Stimulated activated naive CD4-positive, alpha-beta T cell (primary cell): ENCODE measurements at regions not wholly inside any gene's neighbourhood (a gene's known extent, or its start where the extent isn't known, plus 50 kb on each side); places are given as distances from the start of the nearest gene placed in this dataset.

Experiments used
- DNase-seq, 6 experiments: peaks; one replicate each; lab custom pipeline; 2025; lab: John Stamatoyannopoulos, UW

DNA sequence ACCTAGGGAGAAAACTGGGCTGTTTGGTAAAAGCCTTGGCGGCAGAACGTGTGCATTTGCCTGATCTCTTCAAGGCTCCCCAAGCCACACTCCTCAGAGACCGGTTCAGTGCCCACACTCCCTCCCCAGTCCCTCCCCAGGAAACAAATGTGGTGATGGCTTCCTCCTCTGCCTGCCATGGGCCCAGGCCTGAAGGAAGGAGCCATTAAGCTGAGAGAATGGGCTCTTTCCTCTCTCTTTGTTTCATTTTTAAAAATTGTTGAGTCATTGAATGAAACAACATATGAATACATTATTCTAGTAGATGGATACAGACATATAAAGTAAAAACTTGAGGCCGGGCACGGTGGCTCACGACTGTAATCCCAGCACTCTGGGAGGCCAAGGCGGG lies 50.6 kb upstream of the YWHAQ start:
- no peak for DNase-seq

DNA sequence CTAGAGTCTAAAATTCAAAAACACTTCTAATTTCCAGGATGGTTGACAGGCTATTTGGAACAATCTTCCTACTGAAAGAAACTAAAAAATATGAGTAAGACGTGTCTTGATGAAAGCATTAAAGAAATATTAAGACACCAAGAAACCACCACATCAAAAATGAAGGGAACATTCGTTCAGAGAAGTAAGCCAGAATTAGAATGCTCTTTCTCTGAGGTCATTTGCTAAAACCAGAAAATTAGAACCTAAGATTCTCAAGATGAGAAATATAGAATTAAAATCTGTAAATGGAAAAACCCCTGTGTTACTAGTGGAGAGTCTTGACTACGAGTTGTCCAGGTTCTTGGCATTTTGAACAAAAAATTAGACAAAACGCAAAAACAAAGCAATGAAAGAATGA lies 54.8 kb upstream of the YWHAQ start:
- DNase-seq = no peak

DNA sequence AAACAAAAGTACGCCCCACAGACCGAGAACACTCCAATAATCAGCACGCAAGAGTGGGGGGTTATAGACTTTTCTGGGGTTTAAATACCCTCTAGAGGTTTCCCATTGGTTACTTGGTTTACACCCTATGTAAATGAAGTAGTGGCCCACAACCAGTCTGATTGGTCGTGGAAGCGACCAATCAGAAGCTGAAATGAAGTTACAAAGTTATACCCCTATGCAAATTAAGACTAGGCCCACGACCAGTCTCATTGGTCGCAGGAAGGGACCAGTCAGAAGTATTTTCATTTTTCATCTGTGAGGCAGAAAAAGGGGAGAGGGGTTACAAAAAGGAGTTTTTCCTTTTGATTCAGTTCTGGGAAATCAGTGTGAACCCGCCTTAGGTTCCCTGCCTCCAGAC lies 55.3 kb upstream of the YWHAQ start:
- no peak for DNase-seq

DNA sequence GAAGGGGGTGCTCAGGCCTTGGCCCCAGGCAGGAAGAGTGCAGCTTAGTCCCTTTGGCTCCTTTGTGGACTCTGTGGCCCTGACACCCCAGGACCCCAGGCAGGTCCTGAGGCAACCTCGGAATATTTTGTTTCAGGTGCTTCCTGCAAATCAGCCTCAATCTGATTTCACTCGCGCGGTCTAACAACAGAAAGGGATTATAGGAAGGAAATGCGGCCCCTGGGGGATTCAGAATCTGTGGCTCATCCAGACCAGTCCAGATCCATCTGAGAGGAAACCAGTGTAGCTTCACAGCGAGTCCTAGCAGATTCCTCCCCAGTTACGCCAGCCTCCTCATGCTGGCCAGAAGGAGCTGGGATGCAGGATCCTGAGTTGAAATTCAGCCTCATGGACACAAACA lies 59.5 kb upstream of the YWHAQ start:
- no peak for DNase-seq

DNA sequence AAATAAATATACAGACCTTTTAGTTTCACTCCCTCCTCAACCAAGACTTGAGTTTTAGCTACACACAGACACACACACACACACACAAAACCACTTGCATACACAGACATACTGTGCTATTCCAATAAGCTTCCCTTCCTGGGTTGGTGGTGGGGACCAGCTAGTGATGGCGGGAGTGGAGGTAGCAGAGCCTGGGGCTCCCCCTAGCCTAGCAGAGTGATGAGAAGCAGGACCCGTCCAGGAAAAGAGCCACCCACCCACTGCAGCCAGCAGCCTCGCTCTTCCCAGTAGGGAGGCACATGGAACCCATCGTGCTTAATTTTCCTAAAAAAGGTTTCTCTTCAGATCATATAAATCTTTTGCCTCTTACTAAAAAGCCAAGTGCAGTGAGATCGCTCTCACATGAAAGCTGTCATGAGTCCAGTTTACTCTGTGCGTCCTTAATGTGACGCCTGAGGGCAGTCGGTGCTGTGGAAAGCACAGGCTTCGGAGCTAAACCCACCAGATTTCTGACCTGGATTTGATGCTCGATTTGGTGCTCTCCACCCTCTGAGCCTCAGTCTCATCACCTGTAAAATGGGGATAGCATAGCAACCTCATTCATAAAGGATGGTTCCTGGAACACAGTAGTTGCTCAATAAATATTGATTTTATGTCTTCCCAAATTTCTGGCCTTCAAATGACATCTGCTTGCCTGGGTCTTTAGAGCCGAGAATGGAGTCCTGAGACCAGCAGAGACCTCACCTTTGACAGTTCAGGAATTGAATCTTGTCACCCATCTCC lies 60.1 kb upstream of the YWHAQ start:
- DNase-seq = no peak

DNA sequence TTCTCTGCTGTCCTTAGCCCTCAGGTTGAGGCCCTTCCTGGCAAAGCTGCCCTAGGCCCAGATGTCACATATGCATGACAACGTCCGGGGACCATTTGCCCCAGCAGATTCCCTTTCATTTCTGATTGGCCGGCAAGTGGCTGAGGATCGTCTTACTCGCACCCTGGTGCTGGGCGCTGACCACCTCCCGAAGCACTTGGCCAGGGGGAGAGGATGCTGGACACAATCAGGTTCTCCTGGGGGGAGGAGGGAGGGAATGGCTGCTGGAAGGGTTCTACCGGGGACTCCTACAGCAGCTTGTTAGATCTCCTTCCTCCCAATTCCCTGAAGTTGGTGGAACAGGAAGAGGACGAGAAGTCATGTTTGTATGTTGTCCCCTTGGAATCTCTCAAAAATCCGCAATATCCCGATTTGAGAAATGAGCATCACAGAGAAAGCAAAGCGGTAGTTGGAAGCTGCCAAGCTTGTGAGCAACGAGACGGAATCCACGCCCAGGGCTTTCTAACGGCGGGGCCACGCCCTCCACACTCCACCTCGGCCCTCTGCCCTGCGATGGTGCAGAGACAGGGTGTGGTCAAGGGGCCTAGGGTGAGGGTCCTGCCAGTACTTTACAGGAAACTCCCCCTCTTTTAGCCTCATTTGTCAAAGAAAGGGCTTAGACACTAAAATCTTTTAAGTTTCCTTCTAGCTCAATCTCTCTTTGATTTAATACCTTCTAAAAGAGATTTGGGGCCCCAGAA lies 61.8 kb upstream of the YWHAQ start:
- DNase-seq = no peak

DNA sequence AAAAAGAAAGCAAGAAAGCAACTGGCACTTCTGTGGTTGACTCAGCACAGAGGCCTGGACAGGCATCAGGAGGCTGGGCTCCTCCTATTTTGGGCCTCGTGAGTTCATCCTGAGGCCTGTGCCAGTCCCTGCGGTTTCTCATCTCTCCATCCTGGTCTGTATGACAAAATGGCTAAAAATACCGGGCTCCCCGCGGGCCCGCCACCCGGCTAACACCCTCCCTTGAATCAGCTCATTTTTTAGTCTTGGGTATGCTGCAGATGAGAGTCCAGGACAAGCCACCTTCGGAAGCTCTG lies 62.3 kb upstream of the YWHAQ start:
- DNase-seq = no peak

DNA sequence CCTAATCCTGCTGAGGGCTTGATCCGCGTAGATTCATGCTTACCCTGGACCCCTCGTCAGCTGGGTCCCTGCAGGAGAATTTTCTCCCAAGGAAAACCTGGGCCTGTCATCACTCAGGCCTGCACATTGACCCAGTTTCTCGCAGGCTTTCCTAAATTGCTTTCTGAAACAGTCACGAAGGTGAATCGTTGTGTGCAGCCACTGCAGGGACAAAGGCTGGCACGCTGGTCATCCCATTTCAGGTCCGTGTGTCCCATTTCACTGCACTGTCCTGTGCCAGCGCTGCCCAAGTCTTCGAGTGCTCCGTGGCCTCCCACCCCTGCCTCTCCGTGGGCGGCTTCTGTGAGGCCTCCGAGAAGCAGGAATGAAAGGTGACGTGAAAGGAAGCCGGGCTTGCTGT lies 62.8 kb upstream of the YWHAQ start:
- DNase-seq = no peak

DNA sequence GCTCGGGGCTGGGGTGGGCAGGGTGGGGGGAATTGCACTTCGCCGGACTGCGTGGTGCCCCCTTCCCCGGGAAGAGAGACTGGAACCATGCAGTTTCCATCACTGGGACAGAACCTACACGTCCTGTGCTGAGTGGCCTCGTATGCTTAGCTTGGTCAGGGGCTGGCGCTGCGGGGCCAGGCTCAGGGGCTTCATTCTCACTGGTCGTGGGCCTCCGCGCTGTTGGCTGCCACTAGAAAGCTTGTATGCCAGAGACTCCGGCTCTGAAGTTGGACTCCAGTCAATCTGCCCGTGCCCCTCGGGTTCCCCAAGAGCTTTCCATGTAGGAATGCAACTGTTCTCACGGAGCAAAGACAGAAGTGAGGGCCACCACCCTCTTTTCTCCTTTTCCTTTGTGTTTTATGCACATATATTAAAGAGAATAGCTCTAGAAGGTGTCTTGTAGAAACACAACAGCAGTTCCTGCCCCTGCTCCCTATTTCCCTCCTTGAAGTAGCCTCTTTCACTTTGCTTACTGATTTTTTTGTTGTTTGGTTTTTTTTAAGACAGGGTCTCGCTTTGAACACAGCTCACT lies 64.0 kb upstream of the YWHAQ start:
- DNase-seq = no peak

DNA sequence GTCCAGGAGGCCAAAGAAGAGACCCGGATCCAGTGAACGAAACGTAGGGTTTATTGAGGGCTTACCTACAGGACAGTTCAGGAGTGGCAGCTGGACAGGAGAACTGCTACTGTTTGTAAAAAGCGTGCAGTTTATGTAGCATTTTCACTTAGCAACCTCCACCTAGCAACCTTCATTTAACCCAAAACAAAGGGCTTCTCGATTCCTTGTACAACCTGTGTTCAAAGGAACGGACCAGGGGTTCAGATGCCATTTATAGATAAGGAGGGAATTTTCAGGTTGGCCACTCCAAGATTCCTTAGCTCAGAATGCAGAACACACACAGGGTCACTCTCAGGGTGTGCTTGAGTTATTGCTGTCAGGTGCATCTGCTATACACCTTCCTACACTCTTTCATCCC lies 65.1 kb upstream of the YWHAQ start:
- no peak for DNase-seq

DNA sequence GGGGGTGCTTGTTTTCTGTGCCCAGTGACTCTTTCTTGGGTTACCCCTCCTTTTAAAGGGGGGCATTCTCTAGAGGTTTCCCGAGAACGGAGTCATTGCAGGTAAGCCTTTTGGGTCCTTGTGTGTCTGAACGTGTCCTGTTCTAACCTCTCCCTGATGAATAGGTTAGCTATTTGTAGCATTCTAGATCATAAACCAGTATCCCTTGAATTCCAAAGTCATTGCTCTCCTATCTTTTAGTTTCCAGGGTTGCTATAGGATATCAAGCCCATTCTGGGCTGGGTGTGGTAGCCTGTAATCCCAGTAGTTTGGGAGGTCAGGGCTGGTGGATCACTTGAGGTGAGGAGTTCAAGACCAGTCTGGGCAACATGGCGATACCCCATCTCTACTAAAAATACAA lies 65.9 kb upstream of the YWHAQ start:
- DNase-seq = no peak

DNA sequence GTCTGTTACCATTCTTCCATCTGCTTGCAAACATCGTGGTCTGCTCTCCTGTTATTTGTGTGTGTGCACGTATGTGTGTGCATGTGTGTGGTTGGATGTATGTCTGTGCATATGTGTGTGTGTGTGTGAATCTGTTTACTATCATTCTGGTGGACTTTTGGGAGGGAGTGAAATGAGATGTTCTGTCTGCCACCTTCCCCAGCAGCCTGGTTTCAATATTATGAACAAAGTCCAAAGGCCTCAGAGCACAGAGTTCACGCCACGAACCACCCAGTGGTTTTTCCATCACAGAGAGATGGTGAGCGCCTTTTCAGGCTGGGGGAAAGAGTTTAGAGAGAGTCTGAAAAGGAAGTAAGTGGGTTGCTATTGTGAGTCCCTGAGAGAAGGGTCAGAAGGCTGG lies 67.1 kb upstream of the YWHAQ start:
- no peak for DNase-seq

DNA sequence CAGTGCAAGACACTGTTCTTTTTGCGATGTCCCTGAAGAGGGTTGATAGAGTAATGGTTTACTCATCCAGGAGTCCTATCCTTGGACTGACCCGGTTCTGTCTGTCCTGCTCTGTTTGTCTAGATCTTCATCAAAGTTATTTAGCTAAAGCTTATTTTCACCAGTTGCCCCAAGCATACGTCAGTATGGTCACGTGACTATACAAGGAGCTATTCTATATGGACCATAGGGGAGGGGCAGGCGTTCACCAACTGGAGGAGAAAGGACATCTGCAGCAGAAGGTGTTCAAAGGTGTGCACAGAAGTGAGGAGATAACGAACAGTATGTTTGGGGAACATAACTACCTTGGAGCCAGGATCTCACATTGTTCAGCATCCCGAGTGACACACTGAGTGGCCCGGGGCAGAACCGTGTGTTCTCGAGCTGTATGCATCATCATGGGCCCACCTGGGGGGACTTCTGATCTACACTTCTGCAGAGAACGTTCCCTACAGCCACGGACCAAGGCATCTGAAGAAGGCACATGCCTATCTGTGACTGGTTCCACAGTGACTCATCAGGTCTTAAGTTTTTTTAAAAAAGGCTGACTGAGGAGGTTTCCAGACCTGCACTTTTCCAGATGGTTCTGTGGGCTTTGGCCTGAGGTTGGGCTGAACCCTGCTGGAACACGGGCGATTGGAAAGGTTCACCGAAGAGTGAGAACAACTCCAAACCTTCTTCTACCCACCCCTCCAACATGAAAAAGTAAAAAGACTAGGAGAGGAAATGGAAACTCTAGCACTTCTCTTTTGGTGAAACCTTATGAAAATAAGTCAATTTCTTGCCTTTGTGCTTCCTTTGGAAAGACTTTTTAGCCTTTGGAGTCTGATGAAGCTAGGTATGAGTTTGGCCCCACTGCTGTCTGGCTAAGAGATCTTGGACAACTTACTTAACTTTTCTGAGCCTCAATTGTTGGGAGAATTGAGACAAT lies 68.6 kb upstream of the YWHAQ start:
- DNase-seq = no peak

DNA sequence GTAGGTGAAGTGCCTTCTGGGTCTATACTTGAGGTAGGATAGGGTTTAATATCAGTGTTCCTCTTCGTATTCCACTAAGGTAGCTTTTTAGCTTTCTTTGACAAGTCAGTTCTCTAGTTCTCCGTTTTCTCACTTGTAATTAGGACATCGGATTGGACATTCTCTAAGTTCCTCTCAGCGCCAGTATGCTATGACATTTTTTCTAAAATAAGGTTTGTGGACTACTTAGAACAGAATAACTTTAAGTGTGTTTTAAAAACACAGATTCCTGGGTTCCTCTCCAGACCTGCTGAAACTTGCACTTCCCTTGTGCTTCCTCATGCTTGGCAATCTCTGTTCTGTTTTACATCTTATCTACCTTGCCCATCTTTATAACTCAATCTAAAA lies 69.3 kb upstream of the YWHAQ start:
- DNase-seq = no peak

DNA sequence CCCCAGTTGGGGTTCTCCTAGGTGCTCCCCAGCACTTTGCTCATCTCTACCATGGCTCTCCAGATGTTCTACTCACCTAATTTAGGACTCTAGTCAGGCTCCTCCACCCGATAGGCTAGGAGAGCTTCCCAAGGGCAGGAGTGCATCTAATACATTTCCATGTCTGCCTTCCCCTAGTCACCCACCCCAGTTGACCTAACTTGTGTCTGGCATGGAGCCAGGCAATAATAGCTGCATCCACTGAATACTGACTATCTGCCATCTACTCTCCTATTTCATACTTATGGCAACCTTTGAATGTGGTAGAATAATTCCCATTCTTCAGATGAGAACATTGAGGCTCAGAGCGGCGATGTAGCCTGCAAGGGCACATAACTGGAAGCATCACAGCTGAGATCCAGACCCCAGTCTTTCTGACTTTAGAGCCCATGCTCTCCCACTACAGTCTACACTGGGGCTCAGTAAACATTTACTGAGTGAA lies 71.8 kb upstream of the YWHAQ start:
- no peak for DNase-seq

DNA sequence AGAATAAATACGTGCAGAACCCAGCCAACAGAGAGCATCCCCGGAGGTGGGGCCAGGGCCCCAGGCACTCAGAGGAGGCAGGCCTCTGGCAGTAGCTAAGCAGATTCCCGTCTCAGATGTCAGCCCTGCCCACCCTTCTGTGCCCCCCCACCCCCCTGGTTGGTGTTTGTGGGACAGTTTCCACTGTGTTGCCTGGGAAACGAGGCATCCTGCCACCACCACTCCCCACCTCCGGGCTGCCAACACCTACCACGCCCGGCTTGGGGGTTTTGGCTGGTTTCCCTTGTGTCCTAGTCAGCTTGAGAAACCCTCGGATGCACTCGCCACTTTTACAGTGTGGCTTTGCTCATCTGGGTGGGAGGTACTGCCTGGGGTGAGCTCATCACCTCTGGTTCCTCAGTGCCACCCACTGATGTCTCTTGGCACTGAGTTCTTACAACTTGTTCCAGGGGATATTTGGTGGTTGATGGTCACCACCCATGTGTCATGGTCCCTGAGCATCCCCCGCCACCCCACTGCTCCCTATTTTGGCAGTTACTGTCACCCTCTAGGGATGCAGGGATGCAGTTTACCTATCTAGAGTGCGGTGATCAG lies 72.4 kb upstream of the YWHAQ start:
- peak in 2 of 6 experiments; percentile 17 to 35 for DNase-seq

DNA sequence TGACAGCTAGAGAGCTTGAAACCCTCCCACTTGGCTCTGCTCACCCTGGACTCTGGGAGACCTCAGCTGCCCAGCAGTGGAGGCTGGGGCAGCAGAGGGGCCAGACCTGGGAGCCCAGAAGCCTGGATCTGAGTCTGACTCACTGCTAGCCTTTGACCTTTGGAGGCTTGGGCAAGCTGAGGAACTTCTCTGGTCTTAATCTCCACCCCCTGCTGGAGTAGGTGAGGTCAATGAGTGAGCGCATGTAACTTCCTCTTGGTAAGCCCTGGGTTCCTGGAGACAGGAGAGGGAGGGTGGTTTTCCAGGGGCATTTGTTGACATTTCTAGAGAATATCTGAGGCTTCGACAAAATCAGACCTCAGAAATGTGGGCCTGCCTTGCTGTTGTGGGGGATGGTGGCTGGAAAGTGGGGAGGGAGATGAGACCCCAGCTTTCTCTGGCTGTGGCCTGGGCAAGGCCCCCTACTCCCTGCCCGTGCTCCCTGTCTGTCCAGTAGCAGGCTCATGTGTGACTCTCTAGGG lies 73.0 kb upstream of the YWHAQ start:
- no peak for DNase-seq

DNA sequence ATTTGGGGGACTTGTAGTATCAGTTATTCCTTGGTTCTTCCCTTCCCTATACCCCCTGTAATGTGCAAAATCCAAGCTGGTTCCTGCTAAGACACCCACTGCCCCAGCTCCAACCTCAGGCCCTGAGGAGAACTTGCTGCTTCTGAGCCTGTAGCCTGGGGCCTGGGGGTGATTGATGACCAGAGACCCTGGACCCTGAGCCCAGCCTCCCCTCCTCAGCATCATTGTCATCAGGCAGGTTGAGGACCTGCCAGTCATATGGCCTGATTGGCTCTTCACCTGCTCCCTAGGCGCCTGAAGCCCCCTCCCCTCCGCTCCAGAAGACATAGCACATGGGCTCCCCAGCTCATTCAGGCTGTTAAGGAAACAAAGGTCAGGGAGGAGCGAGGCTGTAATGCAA lies 73.8 kb upstream of the YWHAQ start:
- no peak for DNase-seq

DNA sequence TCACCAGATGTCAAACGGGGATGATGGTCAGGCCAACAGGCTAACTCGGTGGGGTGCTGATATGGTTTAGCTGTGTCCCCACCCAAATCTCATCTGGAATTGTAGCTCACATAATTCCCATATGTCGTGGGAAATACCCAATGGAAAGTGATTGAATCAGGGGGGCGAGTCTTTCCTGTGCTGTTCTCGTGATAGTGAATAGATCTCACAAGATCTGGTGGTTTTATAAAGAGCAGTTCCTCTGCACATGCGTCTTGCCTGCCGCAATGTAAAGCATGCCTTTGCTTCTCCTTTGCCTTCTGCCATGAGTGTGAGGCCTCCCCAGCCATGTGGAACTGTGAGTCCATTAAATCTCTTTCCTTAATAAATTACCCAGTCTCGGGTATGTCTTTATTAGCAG lies 74.4 kb upstream of the YWHAQ start:
- DNase-seq = no peak

DNA sequence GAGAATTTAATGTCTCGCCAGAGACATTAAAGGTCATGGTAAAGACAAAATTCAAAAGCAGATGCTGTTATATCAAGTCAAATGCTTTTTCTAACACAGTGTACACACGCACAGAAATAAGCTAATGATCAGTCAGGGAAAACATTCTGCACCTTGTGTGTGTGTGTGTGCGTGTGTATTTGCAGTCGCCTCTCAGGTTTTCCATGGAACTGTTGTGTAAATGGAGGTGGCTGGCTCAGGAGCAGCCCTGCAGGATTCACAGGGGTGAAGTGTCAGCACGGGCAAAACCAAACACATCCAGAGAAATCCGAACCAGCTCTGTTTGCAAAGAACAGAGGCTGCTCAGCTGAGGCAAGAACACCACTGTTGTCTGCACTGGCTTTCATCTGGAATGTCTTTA lies 76.2 kb upstream of the YWHAQ start:
- no peak for DNase-seq

DNA sequence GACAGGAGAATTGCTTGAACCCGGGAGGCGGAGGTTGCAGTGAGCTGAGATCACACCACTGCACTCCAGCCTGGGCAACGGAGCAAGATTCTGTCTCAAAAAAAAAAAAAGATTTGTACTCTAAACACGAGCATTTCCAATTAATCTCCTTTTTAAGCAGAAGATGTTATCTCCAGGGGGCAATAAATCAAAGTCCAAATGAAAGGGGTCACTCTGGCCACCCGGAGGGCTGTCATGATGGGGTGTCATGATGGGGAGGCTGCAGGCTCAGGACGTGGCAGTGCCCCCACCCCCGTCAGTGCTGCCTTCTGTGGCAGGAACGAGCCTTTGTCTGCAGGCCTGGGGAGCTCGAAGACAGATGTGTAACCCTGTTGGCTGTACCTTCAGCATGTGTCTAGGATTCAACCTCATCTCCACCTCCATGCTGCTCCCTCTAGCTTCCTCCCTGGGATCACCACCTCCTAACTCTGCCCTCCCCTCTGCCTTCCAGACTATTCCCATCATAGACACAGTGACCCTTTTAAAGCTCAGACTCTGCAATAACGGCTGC lies 76.9 kb upstream of the YWHAQ start:
- no peak for DNase-seq
